RCC 7860 (cell line): ENCODE measurements at regions not wholly inside any gene's neighbourhood (a gene's known extent, or its start where the extent isn't known, plus 50 kb on each side); places are given as distances from the start of the nearest gene placed in this dataset.
A peak's percentile ranks its signal among the peaks of the same experiment; 100 is the strongest.
"Not testable (repeated sequence)": the region's sequence is repeated elsewhere in the genome, so short reads cannot be mapped to it uniquely, and the experiment has no call there.

Experiments used
- DNase-seq: peaks from one replicate; pipeline ENCODE4 v3.0.0-alpha.2; 2015; ENCODE audit warnings: low spot score
- FAIRE-seq: peaks from 2 replicates; lab custom pipeline; 2012; peaks lifted over from hg19 to GRCh38; lab: Jason Lieb, UNC

DNA sequence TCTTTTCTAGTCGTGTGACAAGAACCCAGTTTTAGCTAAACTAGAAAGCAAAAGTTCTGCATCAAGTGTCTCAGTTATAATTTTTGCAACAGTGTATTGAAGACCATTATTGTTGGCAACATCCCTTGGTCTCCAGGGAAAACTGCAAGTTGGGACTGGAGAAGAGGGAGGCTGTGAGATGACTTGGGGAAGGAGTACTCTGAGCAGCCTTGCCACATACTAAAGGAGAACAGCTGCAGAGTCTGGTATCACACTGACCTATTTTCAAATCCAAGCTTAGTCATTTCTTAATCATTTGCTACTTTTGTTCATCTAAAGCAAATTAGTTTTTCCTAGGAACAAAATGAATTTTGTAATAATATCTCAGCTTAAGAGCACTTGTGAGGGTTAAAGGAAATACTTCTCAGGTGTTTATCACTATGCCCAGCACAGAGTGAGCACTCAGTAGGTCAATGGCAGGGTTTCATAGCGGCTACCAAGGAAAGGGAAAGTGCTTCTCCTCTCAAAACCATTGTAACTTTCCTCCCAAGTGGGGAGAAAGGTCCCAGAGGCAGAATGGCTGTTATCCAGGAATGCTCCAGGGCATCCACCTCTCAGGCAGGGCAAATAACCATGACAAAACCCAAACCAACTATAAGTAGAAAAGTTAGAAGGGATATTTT is 247.1 kb downstream of the C11orf87 start:
- FAIRE-seq (no peak), DNase-seq (no peak)

DNA sequence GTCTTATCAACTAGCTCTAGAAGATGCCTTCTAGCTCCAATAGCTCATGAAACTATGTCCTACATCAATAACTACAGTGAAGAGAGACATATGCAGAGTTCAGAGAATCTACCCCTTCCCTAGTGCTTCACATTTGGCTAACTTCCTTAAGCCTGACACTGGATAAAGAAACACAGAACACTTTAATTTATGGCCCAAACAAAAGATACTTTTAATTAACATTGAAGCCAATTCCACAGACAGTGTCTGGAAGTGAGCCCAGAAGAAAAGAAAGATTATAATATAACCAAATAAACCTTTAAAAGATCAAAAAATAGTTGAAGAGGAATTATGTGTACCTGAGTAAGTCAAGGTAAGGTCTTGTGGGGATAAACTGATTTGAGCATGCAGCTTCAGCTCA is 255.2 kb downstream of the C11orf87 start:
- DNase-seq: no peak
- FAIRE-seq: no peak

DNA sequence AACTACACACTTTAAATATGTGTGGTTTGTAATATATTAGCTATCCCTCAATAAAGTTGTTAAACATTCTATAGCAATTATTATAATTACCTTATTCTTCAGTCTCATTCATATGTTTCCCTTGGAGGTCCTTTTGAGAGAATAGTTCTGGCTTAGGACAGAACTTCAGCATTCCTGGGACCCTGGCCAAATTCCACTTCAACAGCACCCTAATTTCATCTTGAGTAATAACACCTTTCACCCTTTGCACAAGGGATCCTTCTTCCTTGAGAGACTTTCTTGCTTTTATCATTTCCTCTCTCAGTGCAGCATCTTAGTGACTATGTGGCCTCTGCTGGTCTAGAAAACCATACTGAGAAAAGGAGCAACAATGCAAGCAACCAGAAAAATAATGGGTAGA is 255.9 kb downstream of the C11orf87 start:
- no peak for DNase-seq
- no peak for FAIRE-seq

GRCh38 chr11:109680127-109680526 is 258.1 kb downstream of the C11orf87 start:
- FAIRE-seq (no peak), DNase-seq (no peak)

DNA sequence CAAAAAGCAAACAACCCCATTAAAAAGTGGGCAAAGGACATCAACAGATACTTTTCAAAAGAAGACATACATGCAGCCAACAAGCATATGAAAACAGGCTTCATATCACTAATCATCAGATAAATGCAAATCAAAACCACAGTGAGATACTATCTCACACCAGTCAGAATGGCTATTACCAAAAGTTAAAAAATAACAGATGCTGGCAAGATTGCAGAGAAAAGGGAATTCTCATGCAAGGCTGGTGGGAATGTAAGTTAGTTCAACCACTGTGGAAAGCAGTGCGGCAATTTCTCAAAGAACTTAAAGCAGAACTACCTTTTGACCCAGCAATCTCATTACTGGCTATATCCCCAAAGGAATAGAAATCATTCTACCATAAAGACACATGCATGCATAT is 260.8 kb downstream of the C11orf87 start:
- FAIRE-seq, DNase-seq: not testable (repeated sequence)

GRCh38 chr11:109695696-109696095 is 273.7 kb downstream of the C11orf87 start:
- DNase-seq (no peak), FAIRE-seq (no peak)

DNA sequence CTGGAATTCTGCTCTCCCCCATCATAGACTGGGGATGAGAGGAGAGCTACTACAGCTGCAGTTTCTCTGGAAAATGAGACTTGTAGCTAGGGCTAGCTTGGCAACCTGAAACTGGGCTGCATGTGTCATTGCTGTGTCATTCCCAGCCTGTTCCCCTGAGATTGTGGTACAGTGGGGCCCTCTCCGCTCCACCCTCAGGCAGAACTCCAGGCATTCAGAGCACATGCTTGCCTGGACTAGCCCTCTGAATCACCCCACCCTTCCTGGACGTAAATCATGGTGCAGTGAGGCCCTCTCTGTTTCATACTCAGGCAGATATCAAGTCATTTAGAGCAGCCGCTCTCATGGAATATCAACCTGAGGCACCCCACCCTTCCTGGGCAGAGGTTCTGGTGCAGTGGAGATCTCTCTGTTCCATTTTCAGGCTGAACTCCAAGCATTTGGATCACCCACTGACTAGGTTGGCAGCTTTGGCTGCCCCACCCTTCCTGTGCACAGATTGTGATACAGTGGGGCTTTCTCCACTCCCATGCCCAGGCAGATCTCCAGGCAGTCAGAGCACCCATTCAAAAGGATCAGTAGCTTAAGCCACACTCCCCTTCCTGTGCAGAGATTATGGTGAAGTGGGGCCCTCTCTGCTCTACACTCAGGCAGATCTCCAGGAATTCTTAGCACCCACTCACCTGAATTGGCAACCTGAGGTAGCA is 274.4 kb downstream of the C11orf87 start:
- no peak for FAIRE-seq
- no peak for DNase-seq

- FAIRE-seq: no peak
Observed at GRCh38 chr11:109697140-109697843, 275.3 kb downstream of the C11orf87 start.

DNA sequence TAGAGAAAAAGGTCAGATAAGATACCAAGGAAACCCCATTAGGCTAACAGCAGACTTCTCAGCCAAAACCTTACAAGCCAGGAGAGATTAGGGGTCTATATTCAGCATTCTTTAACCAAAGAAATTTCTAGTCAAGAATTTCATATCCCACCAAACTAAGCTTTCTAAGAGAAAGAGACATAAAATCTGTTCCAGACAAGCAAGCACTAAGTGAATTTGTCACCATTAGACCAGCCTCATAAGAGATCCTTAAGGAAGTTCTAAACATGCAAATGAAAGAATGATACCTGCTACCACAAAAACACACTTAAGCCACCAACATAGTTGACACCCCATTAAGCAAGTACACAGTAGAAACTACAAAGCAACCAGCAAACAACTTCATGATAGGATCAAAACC is 276.2 kb downstream of the C11orf87 start:
- FAIRE-seq (no peak), DNase-seq (no peak)

More at GRCh38 chr11:109697140-109697843, 275.3 kb downstream of the C11orf87 start:
- DNase-seq: peak; percentile 34

- no peak for FAIRE-seq
- no peak for DNase-seq
Observed at GRCh38 chr11:109704432-109704831, 282.4 kb downstream of the C11orf87 start.

GRCh38 chr11:109706945-109707344 is 285.0 kb downstream of the C11orf87 start:
- no peak for FAIRE-seq
- no peak for DNase-seq

DNA sequence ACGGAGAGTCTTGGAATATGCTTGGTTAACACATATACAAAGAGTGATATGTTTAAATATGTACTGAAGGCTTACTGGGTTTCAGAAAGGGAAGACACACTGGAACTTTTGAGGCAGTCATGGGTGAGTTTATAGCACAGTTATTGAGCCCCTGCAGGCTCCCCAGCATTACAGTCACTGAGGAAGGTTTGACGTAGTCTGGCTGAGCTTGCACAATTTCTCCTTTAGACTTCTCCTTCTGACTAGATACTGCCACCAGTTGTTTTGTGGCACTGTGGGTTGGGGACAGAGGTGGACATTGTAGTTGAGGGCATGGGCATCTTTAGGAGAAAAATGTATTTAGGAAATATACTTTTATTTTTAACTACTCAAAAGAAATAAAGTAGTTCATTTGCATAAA is 285.4 kb downstream of the C11orf87 start:
- no peak for DNase-seq
- FAIRE-seq: no peak

- DNase-seq: no peak
- no peak for FAIRE-seq
Observed at GRCh38 chr11:109708184-109708583, 286.2 kb downstream of the C11orf87 start.

DNA sequence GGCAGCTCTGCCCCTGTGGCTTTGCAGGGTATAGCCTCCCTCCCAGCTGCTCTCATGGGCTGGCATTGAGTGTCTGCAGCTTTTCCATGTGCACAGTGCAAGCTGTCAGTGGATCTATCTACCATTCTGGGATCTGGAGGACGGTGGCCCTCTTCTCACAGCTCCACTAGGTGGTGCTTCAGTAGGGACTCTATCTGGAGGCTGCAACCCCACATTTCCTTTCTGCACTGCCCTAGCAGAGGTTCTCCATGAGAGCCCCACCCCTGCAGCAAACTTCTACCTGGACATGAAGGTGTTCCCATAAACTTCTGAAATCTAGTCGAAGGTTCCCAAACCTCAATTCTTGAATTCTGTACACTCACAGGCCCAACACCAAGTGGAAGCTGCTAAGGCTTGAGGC is 292.5 kb downstream of the C11orf87 start:
- FAIRE-seq, DNase-seq: not testable (repeated sequence)

DNA sequence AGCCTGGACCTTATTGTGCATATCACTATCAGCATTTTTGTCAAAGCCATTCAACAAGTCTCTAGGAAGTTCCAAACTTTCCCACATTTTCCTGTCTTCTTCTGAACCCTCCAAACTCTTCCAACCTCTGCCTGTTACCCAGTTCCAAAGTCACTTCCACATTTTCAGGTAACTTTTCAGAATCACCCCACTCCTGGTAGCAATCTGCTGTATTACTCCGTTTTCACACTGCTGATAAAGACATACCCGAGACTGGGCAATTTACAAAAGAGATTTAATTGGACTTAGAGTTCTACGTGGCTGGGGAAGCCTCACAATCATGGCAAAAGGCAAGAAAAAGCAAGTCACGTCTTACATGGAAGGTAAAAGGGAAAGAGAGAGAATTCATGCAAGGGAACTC is 293.4 kb downstream of the C11orf87 start:
- not testable (repeated sequence) for FAIRE-seq, DNase-seq

DNA sequence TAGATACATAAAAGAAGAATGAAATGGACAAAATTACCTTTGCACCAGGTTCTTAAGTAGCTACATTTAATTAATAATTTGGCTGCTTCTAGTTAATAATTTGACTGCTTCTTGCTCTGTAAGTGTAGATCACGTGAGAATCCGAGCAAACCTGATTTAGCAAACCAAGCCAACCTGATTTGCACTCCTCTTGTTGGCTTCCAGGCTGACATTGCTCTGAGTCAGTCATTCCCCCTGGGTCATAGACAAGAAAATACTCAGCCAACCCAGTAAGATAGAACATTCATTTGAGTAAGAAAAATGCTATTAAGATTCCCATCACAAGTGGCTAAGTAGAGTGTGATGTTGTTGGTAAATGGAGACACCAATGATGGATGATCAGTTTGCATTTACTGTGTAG is 304.1 kb downstream of the C11orf87 start:
- FAIRE-seq (no peak), DNase-seq (no peak)

DNA sequence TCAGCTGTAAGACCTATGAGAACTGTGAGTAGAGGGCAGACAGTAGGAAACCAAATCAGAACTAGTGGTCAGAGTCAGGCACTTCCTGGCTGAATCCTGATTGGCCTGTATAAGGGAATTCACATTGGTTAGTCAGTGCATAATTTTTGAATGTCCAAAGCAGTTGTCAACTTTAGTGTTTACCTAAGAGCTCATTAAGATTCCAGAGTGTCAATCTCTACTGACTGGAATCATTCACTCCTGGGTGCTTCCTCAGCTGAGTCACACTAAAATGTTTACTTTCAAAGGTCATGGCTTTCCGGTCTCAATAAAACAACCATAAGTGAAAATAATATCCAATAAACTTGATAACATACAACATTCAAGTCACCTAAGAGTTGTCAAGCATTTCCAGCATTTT is 306.1 kb downstream of the C11orf87 start:
- DNase-seq (no peak), FAIRE-seq (no peak)

GRCh38 chr11:109729761-109730160 is 307.8 kb downstream of the C11orf87 start:
- DNase-seq (no peak), FAIRE-seq (no peak)

DNA sequence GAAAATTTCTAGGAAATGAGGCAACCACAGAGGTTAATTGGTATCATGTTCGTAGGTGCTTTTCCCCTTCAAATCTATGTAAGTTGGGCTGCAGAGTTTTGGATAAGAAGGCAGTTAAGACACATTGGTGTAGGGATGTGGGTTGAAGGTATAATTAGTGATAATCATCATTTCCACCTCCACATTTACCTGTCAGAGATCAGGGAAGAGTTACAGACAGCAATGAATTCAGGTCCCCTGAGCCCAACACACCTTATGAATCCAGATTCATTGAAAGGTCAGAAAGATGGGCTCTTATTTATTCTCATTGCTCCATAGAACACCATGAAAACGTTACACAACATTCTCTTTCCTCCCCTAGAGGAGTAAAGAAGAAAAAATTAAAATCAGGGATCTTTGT is 308.7 kb downstream of the C11orf87 start:
- DNase-seq (no peak), FAIRE-seq (no peak)

DNA sequence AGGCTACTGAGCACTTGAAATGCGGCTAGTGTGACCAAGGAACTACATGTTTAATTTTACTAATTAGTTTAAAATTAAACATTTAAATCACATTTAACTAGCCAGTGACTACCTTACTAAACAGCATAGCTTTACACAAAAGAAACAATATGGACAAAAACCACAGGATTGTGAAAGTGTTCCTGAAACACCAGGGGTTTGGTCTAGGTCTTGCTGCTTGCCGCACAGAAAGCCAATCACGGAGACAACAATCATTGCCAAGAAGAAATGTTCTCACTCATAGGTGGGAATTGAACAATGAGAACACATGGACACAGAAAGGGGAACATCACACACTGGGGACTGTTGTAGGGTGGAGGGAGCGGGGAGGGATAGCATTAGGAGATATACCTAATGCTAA is 309.5 kb downstream of the C11orf87 start:
- FAIRE-seq (no peak), DNase-seq (no peak)

- FAIRE-seq (no peak), DNase-seq (no peak)
Observed at GRCh38 chr11:109733245-109733644, 311.3 kb downstream of the C11orf87 start.

- no peak for DNase-seq
- no peak for FAIRE-seq
Observed at GRCh38 chr11:109734566-109734965, 312.6 kb downstream of the C11orf87 start.
